PC-3 (cell line): ENCODE measurements at regions not wholly inside any gene's neighbourhood (a gene's known extent, or its start where the extent isn't known, plus 50 kb on each side); places are given as distances from the start of the nearest gene placed in this dataset.

Source experiments
- CTCF ChIP-seq: fragments of 300-600 bp; sonication (generic); conservative IDR thresholded peaks from 2 replicates; pipeline ENCODE4 v1.5.1; 2017; ENCODE audit warnings: antibody characterized with exemption, low read depth, mild to moderate bottlenecking, low read length
- EZH2 ChIP-seq: fragments of 300-600 bp; sonication (generic); IDR thresholded peaks from one replicate; pipeline ENCODE4 v1.6.1; 2017; ENCODE audit warnings: antibody characterized with exemption, mild to moderate bottlenecking, low read length; ENCODE audit not compliant: unreplicated experiment

- TF ChIP-seq CTCF (no peak), EZH2 (no peak)
These were observed 320.5 kb upstream of the SKOR2 start for GRCh38 chr18:47571957-47572356.
